Dendritic cell treated with granulocyte-macrophage colony-stimulating factor and Interleukin-4, amounts not matched to agents 40 ng/mL and 50 ng/mL, for 4 days (primary cell): ENCODE measurements at regions not wholly inside any gene's neighbourhood (a gene's known extent, or its start where the extent isn't known, plus 50 kb on each side); places are given as distances from the start of the nearest gene placed in this dataset.

ENCODE experiments used
- H3K27ac Mint-ChIP-seq: one replicate; pipeline ENCODE4 v1.8.0; 2022; ENCODE audit warnings: mild to moderate bottlenecking, mixed read lengths
- H3K27me3 Mint-ChIP-seq: one replicate; pipeline ENCODE4 v1.8.0; 2022; ENCODE audit warnings: mild to moderate bottlenecking, mixed read lengths
- H3K36me3 Mint-ChIP-seq: one replicate; pipeline ENCODE4 v1.8.0; 2022; ENCODE audit warnings: low read depth, mixed read lengths
- H3K4me1 Mint-ChIP-seq: one replicate; pipeline ENCODE4 v1.8.0; 2022; ENCODE audit warnings: low read depth, mixed read lengths
- H3K4me3 Mint-ChIP-seq: one replicate; pipeline ENCODE4 v1.8.0; 2022; ENCODE audit warnings: mild to moderate bottlenecking, moderate library complexity, mixed read lengths
- H3K9me3 Mint-ChIP-seq: one replicate; pipeline ENCODE4 v1.8.0; 2022; ENCODE audit warnings: mixed read lengths
- intact Hi-C: fragments of 100-400 bp; cut with micrococcal nuclease; formaldehyde crosslinking; loops from one replicate; pipeline ENCODE4 v1.15.0; 2022

- Mint-ChIP-seq H3K27ac (no peak overlapping the region), H3K4me1 (no peaks in the 10 kb centered on the region), H3K36me3 (no peaks in the 10 kb centered on the region), H3K9me3 (peaks cover 11% of the 10 kb centered on the region), H3K4me3 (no peak overlapping the region), H3K27me3 (no peaks in the 10 kb centered on the region)
- intact Hi-C loops, result no loop called here
Measured at GRCh38 chr1:68976916-68977610, 480.2 kb upstream of the DEPDC1 start.

DNA sequence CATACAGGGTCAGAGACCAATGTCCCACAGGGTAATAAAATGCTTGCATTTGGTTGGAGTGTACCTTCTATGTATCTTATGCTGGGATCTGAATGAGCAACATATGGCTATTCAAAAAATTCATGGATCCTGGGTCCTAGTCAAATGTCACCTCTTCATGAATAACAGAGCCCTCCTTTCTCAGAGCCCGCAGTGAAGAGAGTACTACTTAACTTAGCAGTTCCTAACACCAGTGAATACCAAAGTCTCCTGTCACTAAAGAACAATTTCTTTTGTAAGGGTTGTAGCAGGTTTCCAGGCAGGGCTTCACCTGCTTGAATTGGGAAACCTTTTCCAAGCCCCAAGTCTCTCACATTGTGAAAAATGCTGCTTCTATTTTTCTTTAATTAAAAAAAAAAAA is 483.0 kb upstream of the DEPDC1 start:
- intact Hi-C loops, result no loop called here
- Mint-ChIP-seq H3K4me1 (no peaks in the 10 kb centered on the region), H3K9me3 (peaks cover 24% of the 10 kb centered on the region), H3K4me3 (no peak overlapping the region), H3K27ac (no peak overlapping the region), H3K36me3 (no peaks in the 10 kb centered on the region), H3K27me3 (no peaks in the 10 kb centered on the region)

GRCh38 chr1:68984289-68984688 is 487.4 kb upstream of the DEPDC1 start:
- Mint-ChIP-seq H3K4me1 (no peaks in the 10 kb centered on the region), H3K4me3 (no peak overlapping the region), H3K27me3 (no peaks in the 10 kb centered on the region), H3K27ac (no peak overlapping the region), H3K36me3 (no peaks in the 10 kb centered on the region), H3K9me3 (peaks cover 62% of the 10 kb centered on the region)
- intact Hi-C loops, result no loop called here

DNA sequence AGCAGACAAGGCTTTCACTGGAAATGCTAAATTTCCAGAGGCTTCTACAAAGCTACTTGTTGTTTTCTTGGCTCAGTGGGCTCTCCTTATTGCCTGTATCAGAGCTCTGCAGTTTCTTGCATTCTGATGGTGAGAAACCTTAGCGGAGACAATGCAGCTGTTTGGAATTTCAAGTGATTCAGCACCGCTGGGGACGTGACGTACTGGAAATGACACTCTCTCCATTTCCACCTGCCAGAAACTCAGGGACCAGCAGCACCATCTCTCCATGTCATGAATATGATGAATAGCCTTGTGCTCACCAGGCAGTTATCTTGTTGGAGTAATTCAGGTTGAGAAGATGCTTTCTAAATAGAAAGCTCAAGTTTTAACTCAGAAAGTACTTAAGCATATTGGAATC is 497.2 kb upstream of the DEPDC1 start:
- Mint-ChIP-seq H3K36me3 (no peaks in the 10 kb centered on the region), H3K27me3 (no peaks in the 10 kb centered on the region), H3K4me3 (no peak overlapping the region), H3K9me3 (peaks cover 40% of the 10 kb centered on the region), H3K27ac (no peak overlapping the region), H3K4me1 (no peaks in the 10 kb centered on the region)
- intact Hi-C loops, result no loop called here

GRCh38 chr1:69016468-69016867 is 519.6 kb upstream of the DEPDC1 start:
- Mint-ChIP-seq H3K4me3 (no peak overlapping the region), H3K9me3 (peaks cover 38% of the 10 kb centered on the region), H3K27me3 (no peaks in the 10 kb centered on the region), H3K27ac (no peak overlapping the region), H3K36me3 (no peaks in the 10 kb centered on the region), H3K4me1 (no peaks in the 10 kb centered on the region)
- intact Hi-C loops, result no loop called here

DNA sequence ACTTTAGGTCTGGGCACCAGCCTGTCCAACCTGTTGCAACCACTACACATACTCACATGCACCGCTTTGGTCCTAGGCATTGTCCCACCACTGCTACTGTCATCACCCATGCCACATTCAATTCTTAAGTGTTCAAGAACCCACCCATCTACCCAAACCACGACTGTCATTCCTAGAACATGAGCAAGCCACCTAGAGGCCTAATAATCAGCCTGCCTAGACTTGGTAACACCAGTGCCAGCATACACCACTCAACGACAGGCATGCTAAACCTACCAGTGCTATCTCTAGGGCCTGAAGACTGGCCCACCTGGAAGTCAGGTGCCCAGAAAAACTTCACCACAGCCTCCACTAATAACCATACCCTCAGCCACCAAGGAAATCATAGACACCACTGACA is 532.8 kb upstream of the DEPDC1 start:
- no peak overlapping the region for H3K4me3 Mint-ChIP-seq
- no peak overlapping the region for H3K27ac Mint-ChIP-seq
- no peaks in the 10 kb centered on the region for H3K4me1 Mint-ChIP-seq
- H3K36me3 Mint-ChIP-seq, result no peaks in the 10 kb centered on the region
- H3K27me3 Mint-ChIP-seq, result no peaks in the 10 kb centered on the region
- intact Hi-C loops, result no loop called here
- peaks cover 67% of the 10 kb centered on the region for H3K9me3 Mint-ChIP-seq

DNA sequence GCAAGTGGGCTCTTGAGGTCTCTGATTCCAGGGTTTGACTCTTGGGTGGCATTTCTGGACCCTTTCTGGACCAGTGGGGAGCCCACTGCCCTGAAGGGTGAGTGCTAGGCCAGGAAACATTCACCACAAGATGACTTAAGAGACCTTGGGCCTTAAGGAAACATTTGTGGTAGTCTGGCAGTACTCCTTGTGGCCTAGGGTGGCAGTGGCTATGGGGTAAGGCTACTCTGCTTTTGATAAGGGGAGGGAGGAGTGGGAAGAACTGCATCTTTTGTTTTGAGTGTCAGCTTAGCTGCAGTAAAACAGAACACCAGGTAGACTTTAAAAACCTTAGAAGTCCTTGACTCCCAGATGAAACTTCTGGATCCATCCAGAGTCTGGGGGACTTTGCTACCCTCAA is 529.3 kb upstream of the LRRC7 start:
- peaks cover 54% of the 10 kb centered on the region for H3K9me3 Mint-ChIP-seq
- no peaks in the 10 kb centered on the region for H3K27me3 Mint-ChIP-seq
- no peak overlapping the region for H3K4me3 Mint-ChIP-seq
- intact Hi-C loops, result no loop called here
- no peak overlapping the region for H3K27ac Mint-ChIP-seq
- H3K36me3 Mint-ChIP-seq, result no peaks in the 10 kb centered on the region
- no peaks in the 10 kb centered on the region for H3K4me1 Mint-ChIP-seq

- Mint-ChIP-seq H3K4me3 (no peak overlapping the region), H3K27ac (no peak overlapping the region), H3K27me3 (no peaks in the 10 kb centered on the region), H3K9me3 (peaks cover 22% of the 10 kb centered on the region), H3K36me3 (no peaks in the 10 kb centered on the region), H3K4me1 (no peaks in the 10 kb centered on the region)
- intact Hi-C loops, result no loop called here
Measured at GRCh38 chr1:69045572-69045971, 522.1 kb upstream of the LRRC7 start.

- Mint-ChIP-seq H3K9me3 (peaks cover 18% of the 10 kb centered on the region), H3K4me3 (no peak overlapping the region)
Measured at GRCh38 chr1:69055194-69055593, 512.5 kb upstream of the LRRC7 start.

GRCh38 chr1:69058454-69058853 is 509.3 kb upstream of the LRRC7 start:
- no peaks in the 10 kb centered on the region for H3K4me1 Mint-ChIP-seq
- H3K4me3 Mint-ChIP-seq, result no peak overlapping the region
- peaks cover 21% of the 10 kb centered on the region for H3K9me3 Mint-ChIP-seq
- H3K27ac Mint-ChIP-seq, result no peak overlapping the region
- no peaks in the 10 kb centered on the region for H3K36me3 Mint-ChIP-seq
- no peaks in the 10 kb centered on the region for H3K27me3 Mint-ChIP-seq
- intact Hi-C loops, result no loop called here

More at GRCh38 chr1:69055194-69055593, 512.5 kb upstream of the LRRC7 start:
- no peak overlapping the region for H3K27ac Mint-ChIP-seq
- H3K27me3 Mint-ChIP-seq, result no peaks in the 10 kb centered on the region
- no peaks in the 10 kb centered on the region for H3K4me1 Mint-ChIP-seq
- intact Hi-C loops, result no loop called here
- no peaks in the 10 kb centered on the region for H3K36me3 Mint-ChIP-seq

DNA sequence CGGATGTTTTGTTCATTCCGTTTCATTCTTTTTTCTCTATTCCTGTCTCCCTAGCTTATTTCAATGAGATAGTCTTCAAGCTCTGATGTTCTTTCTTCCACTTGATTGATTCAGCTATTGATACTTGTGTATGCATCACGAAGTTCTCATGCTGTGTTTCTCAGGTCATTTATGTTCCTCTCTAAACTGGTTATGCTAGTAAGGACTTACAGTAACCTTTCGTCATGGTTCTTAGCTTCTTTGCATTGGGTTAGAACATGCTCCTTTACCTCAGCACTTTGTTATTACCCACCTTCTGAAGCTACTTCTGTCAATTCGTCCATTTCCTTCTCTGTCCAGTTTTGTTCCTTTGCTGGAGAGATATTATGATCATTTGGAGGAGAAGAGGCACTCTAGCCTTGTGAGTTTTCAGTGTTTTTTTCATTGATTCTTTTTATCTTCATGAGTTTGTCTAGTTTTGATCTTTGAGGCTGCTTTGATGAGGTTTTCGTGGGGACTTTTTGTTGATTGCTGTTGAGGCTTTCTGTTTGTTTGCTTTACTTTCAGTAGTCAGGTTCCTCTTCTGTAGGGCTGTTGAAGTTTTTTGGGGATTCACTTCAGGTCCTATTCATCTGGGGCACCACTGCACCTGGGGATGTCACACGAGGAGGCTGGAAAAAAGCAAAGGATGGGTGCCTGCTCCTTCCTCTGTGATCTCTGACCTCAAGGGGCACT is 496.9 kb upstream of the LRRC7 start:
- H3K27me3 Mint-ChIP-seq, result no peaks in the 10 kb centered on the region
- no peaks in the 10 kb centered on the region for H3K36me3 Mint-ChIP-seq
- H3K4me1 Mint-ChIP-seq, result no peaks in the 10 kb centered on the region
- intact Hi-C loops, result no loop called here
- H3K9me3 Mint-ChIP-seq, result peaks cover 57% of the 10 kb centered on the region
- no peak overlapping the region for H3K27ac Mint-ChIP-seq
- H3K4me3 Mint-ChIP-seq, result no peak overlapping the region

DNA sequence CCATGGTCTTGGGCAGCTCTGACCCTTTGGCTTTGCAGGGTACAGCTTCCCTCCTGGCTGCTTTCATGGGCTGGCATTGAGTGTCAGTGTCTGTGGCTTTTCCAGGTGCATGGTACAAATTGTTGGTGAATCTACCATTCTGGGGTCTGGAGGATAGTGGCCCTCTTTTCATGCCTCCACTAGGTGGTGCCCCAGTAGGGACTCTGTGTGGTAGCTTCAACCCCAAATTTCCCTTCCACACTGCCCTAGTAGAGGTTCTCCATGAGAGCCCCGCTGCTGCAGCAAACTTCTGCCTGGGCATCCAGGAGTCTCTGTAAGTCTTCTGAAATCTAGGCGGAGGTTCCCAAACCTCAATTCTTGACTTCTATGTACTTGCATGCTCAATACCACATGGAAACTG is 494.5 kb upstream of the LRRC7 start:
- Mint-ChIP-seq H3K27ac (no peak overlapping the region), H3K4me1 (no peaks in the 10 kb centered on the region), H3K27me3 (no peaks in the 10 kb centered on the region), H3K36me3 (no peaks in the 10 kb centered on the region), H3K9me3 (peaks cover 57% of the 10 kb centered on the region), H3K4me3 (no peak overlapping the region)
- intact Hi-C loops, result no loop called here

DNA sequence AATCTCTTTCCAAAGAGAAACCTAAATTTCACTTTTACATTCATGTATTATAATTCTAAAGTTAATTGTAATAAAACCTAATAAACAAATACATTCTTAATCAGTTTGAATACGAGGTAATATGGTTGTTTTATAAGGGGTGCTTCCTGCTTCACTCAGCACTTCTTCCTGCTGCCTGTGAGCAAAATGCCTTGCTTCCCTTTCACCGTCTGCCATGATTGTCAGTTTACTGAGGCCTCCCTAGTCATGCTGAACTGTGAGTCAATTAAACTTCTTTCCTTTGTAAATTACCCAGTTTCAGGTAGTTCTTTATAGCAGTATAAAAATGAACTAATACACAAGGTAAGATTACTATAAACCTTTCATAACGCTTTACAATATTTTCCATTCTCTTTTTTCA is 491.1 kb upstream of the LRRC7 start:
- intact Hi-C loops, result no loop called here
- H3K4me1 Mint-ChIP-seq, result no peaks in the 10 kb centered on the region
- peaks cover 43% of the 10 kb centered on the region for H3K9me3 Mint-ChIP-seq

GRCh38 chr1:69077198-69077597 is 490.5 kb upstream of the LRRC7 start:
- no peaks in the 10 kb centered on the region for H3K4me1 Mint-ChIP-seq
- no peak overlapping the region for H3K27ac Mint-ChIP-seq
- H3K36me3 Mint-ChIP-seq, result no peaks in the 10 kb centered on the region
- H3K27me3 Mint-ChIP-seq, result no peaks in the 10 kb centered on the region
- H3K4me3 Mint-ChIP-seq, result no peak overlapping the region
- peaks cover 39% of the 10 kb centered on the region for H3K9me3 Mint-ChIP-seq
- intact Hi-C loops, result no loop called here

More for the DNA sequence above, 491.1 kb upstream of the LRRC7 start:
- Mint-ChIP-seq H3K27me3 (no peaks in the 10 kb centered on the region), H3K36me3 (no peaks in the 10 kb centered on the region), H3K27ac (no peak overlapping the region), H3K4me3 (no peak overlapping the region)

DNA sequence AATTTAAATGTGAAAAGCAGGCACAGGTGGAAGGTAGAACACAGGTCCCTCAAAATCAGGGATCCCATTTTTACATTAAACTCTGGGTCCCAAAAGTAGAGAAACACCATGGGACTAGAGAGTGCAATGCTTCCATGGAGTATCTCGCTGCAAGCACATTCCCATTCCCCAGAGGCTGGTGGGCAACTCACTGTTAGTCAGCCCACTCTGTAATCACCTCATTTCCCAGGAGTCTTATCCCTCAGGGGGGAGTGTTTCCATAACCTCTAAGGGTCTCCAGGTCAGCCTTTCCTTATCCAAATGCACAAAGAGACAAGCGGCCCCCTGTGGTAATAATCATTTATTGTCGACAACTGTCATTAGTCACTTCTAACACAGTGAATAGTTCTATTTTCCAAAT is 490.1 kb upstream of the LRRC7 start:
- H3K27ac Mint-ChIP-seq, result no peak overlapping the region
- no peaks in the 10 kb centered on the region for H3K36me3 Mint-ChIP-seq
- H3K9me3 Mint-ChIP-seq, result peaks cover 35% of the 10 kb centered on the region
- no peaks in the 10 kb centered on the region for H3K4me1 Mint-ChIP-seq
- no peaks in the 10 kb centered on the region for H3K27me3 Mint-ChIP-seq
- H3K4me3 Mint-ChIP-seq, result no peak overlapping the region
- intact Hi-C loops, result no loop called here
